Activated CD4-positive, alpha-beta memory T cell treated with anti-CD3 and anti-CD28 coated beads for 36 hours (primary cell): ENCODE measurements at regions not wholly inside any gene's neighbourhood (a gene's known extent, or its start where the extent isn't known, plus 50 kb on each side); places are given as distances from the start of the nearest gene placed in this dataset.
"Not testable (repeated sequence)": the region's sequence is repeated elsewhere in the genome, so short reads cannot be mapped to it uniquely, and the experiment has no call there.

Source experiments
- CTCF ChIA-PET: fragments of 350-600 bp; sonication (Branson Sonifier 250); formaldehyde crosslinking; loops from one replicate; lab custom pipeline; 2021; ENCODE audit warnings: antibody characterized with exemption, inconsistent platforms; lab: Charles Lee
- POLR2A ChIA-PET: fragments of 350-600 bp; sonication (Branson Sonifier 250); formaldehyde crosslinking; loops from one replicate; lab custom pipeline; 2021; ENCODE audit warnings: antibody characterized with exemption; lab: Charles Lee
- DNase-seq: peaks from one replicate; pipeline ENCODE4 v3.0.0-alpha.2; 2020
- H3K27ac Mint-ChIP-seq: one replicate; pipeline ENCODE4 v1.8.0; 2021; ENCODE audit warnings: mixed read lengths
- H3K27me3 Mint-ChIP-seq: one replicate; pipeline ENCODE4 v1.8.0; 2021; ENCODE audit warnings: mixed read lengths
- H3K36me3 Mint-ChIP-seq: one replicate; pipeline ENCODE4 v1.8.0; 2021; ENCODE audit warnings: mixed read lengths
- H3K4me1 Mint-ChIP-seq: one replicate; pipeline ENCODE4 v1.8.0; 2021; ENCODE audit warnings: low read depth, mixed read lengths
- H3K4me3 Mint-ChIP-seq: one replicate; pipeline ENCODE4 v1.8.0; 2021; ENCODE audit warnings: mild to moderate bottlenecking, mixed read lengths
- H3K9me3 Mint-ChIP-seq: one replicate; pipeline ENCODE4 v1.8.0; 2021; ENCODE audit warnings: mixed read lengths
- intact Hi-C: fragments of 100-400 bp; cut with micrococcal nuclease; formaldehyde crosslinking; loops from one replicate; pipeline ENCODE4 v1.15.1; 2023

- intact Hi-C loops, result no loop called here
- H3K4me3 Mint-ChIP-seq, result no peak overlapping the region
- DNase-seq, result no peak
- no peaks in the 10 kb centered on the region for H3K36me3 Mint-ChIP-seq
- H3K9me3 Mint-ChIP-seq, result no peaks in the 10 kb centered on the region
- ChIA-PET CTCF (no interaction called here), POLR2A (no interaction called here)
- H3K27ac Mint-ChIP-seq, result no peak overlapping the region
- peaks cover 12% of the 10 kb centered on the region for H3K4me1 Mint-ChIP-seq
- no peaks in the 10 kb centered on the region for H3K27me3 Mint-ChIP-seq
Measured at GRCh38 chr11:72525466-72525865, 91.1 kb upstream of the CLPB start.

GRCh38 chr11:72524711-72525110 is 90.4 kb upstream of the CLPB start:
- H3K4me3 Mint-ChIP-seq, result no peak overlapping the region
- H3K4me1 Mint-ChIP-seq, result peaks cover 19% of the 10 kb centered on the region
- H3K27ac Mint-ChIP-seq, result no peak overlapping the region
- intact Hi-C loops, result no loop called here
- no peaks in the 10 kb centered on the region for H3K36me3 Mint-ChIP-seq
- H3K9me3 Mint-ChIP-seq, result no peaks in the 10 kb centered on the region
- CTCF ChIA-PET, result interaction anchor here (1.2 kb wide), 1 partner anchor 54 kb away, joined by 6 read pairs; no protein-coding TSS in a partner anchor
- POLR2A ChIA-PET, result no interaction called here
- H3K27me3 Mint-ChIP-seq, result no peaks in the 10 kb centered on the region
- DNase-seq, result no peak

- H3K9me3 Mint-ChIP-seq, result no peaks in the 10 kb centered on the region
- H3K4me3 Mint-ChIP-seq, result no peak overlapping the region
- POLR2A ChIA-PET, result interaction anchor here (0.5 kb wide), 1 partner anchor 618 kb away, joined by 3 read pairs; the partner anchor contains the start of gene FCHSD2
- DNase-seq, result no peak
- H3K27ac Mint-ChIP-seq, result no peak overlapping the region
- H3K4me1 Mint-ChIP-seq, result peaks cover 26% of the 10 kb centered on the region
- no peaks in the 10 kb centered on the region for H3K36me3 Mint-ChIP-seq
- intact Hi-C loops, result no loop called here
- H3K27me3 Mint-ChIP-seq, result no peaks in the 10 kb centered on the region
- CTCF ChIA-PET, result interaction anchor here (1.2 kb wide), 1 partner anchor 53 kb away, joined by 6 read pairs; no protein-coding TSS in a partner anchor
Measured at GRCh38 chr11:72523991-72524390, 89.7 kb upstream of the CLPB start.

- peaks cover 24% of the 10 kb centered on the region for H3K4me1 Mint-ChIP-seq
- intact Hi-C loops, result no loop called here
- no peak overlapping the region for H3K4me3 Mint-ChIP-seq
- no peak for DNase-seq
- ChIA-PET POLR2A (no interaction called here), CTCF (no interaction called here)
- H3K36me3 Mint-ChIP-seq, result no peaks in the 10 kb centered on the region
- H3K27me3 Mint-ChIP-seq, result no peaks in the 10 kb centered on the region
- H3K9me3 Mint-ChIP-seq, result no peaks in the 10 kb centered on the region
- no peak overlapping the region for H3K27ac Mint-ChIP-seq
Measured at GRCh38 chr11:72522186-72522585, 87.9 kb upstream of the CLPB start.

GRCh38 chr11:72521664-72522063 is 87.3 kb upstream of the CLPB start:
- intact Hi-C loops, result no loop called here
- Mint-ChIP-seq H3K27me3 (no peaks in the 10 kb centered on the region), H3K4me1 (peaks cover 24% of the 10 kb centered on the region), H3K27ac (no peak overlapping the region), H3K9me3 (no peaks in the 10 kb centered on the region), H3K4me3 (no peak overlapping the region), H3K36me3 (no peaks in the 10 kb centered on the region)
- no peak for DNase-seq
- CTCF ChIA-PET, result no interaction called here
- POLR2A ChIA-PET, result no interaction called here

- no peaks in the 10 kb centered on the region for H3K27me3 Mint-ChIP-seq
- CTCF ChIA-PET, result interaction anchor here (0.5 to 1.6 kb wide), 3 partner anchors 49 to 338 kb away, joined by 3 to 5 read pairs (median 3); no protein-coding TSS in a partner anchor
- POLR2A ChIA-PET, result no interaction called here
- intact Hi-C loops, result no loop called here
- peaks cover 24% of the 10 kb centered on the region for H3K4me1 Mint-ChIP-seq
- H3K4me3 Mint-ChIP-seq, result no peak overlapping the region
- no peak for DNase-seq
- no peak overlapping the region for H3K27ac Mint-ChIP-seq
- H3K36me3 Mint-ChIP-seq, result no peaks in the 10 kb centered on the region
- no peaks in the 10 kb centered on the region for H3K9me3 Mint-ChIP-seq
Measured at GRCh38 chr11:72520815-72521214, 86.5 kb upstream of the CLPB start.

- POLR2A ChIA-PET, H3K27me3 Mint-ChIP-seq, H3K36me3 Mint-ChIP-seq, intact Hi-C loops, DNase-seq, H3K9me3 Mint-ChIP-seq: not testable (repeated sequence)
- Mint-ChIP-seq H3K4me1 (peaks cover 24% of the 10 kb centered on the region), H3K4me3 (peak overlapping the region; percentile 61), H3K27ac (peak overlapping the region; percentile 62)
- CTCF ChIA-PET, result interaction anchor here (1.6 kb wide), 1 partner anchor 48 kb away, joined by 5 read pairs; no protein-coding TSS in a partner anchor
Measured at GRCh38 chr11:72519882-72520281, 85.6 kb upstream of the CLPB start.

GRCh38 chr11:72519220-72519881 is 85.0 kb upstream of the CLPB start:
- H3K4me1 Mint-ChIP-seq, result peaks cover 24% of the 10 kb centered on the region
- CTCF ChIA-PET, result interaction anchor here (0.6 kb wide), 1 partner anchor 48 kb away, joined by 4 read pairs; no protein-coding TSS in a partner anchor
- H3K4me3 Mint-ChIP-seq, result peak overlapping the region; percentile 61
- no peaks in the 10 kb centered on the region for H3K36me3 Mint-ChIP-seq
- H3K27me3 Mint-ChIP-seq, result no peaks in the 10 kb centered on the region
- POLR2A ChIA-PET, result no interaction called here
- peak overlapping the region; percentile 47 for H3K27ac Mint-ChIP-seq
- no peaks in the 10 kb centered on the region for H3K9me3 Mint-ChIP-seq
- peak; percentile 19 for DNase-seq
- intact Hi-C loops, result no loop called here

GRCh38 chr11:72514331-72514730 is 80.0 kb upstream of the CLPB start:
- peaks cover 4% of the 10 kb centered on the region for H3K4me1 Mint-ChIP-seq
- no peak overlapping the region for H3K4me3 Mint-ChIP-seq
- CTCF ChIA-PET, result no interaction called here
- H3K27me3 Mint-ChIP-seq, result no peaks in the 10 kb centered on the region
- H3K27ac Mint-ChIP-seq, result no peak overlapping the region
- H3K36me3 Mint-ChIP-seq, result peaks cover 9% of the 10 kb centered on the region
- DNase-seq, result no peak
- intact Hi-C loops, result no loop called here
- peaks cover 12% of the 10 kb centered on the region for H3K9me3 Mint-ChIP-seq
- POLR2A ChIA-PET, result no interaction called here

- DNase-seq, result no peak
- intact Hi-C loops, result no loop called here
- Mint-ChIP-seq H3K27me3 (no peaks in the 10 kb centered on the region), H3K9me3 (peaks cover 12% of the 10 kb centered on the region), H3K36me3 (peaks cover 9% of the 10 kb centered on the region), H3K27ac (no peak overlapping the region), H3K4me1 (no peaks in the 10 kb centered on the region), H3K4me3 (no peak overlapping the region)
- CTCF ChIA-PET, result no interaction called here
- POLR2A ChIA-PET, result no interaction called here
Measured at GRCh38 chr11:72513411-72513810, 79.1 kb upstream of the CLPB start.

GRCh38 chr11:72512956-72513355 is 78.6 kb upstream of the CLPB start:
- peaks cover 9% of the 10 kb centered on the region for H3K36me3 Mint-ChIP-seq
- no peak overlapping the region for H3K4me3 Mint-ChIP-seq
- H3K27ac Mint-ChIP-seq, result no peak overlapping the region
- intact Hi-C loops, result no loop called here
- peaks cover 12% of the 10 kb centered on the region for H3K9me3 Mint-ChIP-seq
- H3K4me1 Mint-ChIP-seq, result no peaks in the 10 kb centered on the region
- ChIA-PET POLR2A (no interaction called here), CTCF (no interaction called here)
- DNase-seq, result no peak
- no peaks in the 10 kb centered on the region for H3K27me3 Mint-ChIP-seq

- Mint-ChIP-seq H3K36me3 (peaks cover 9% of the 10 kb centered on the region), H3K27me3 (no peaks in the 10 kb centered on the region), H3K27ac (no peak overlapping the region), H3K9me3 (peaks cover 20% of the 10 kb centered on the region), H3K4me3 (no peak overlapping the region), H3K4me1 (no peaks in the 10 kb centered on the region)
- DNase-seq, result no peak
- intact Hi-C loops, result no loop called here
- POLR2A ChIA-PET, result interaction anchor here (0.8 kb wide), 1 partner anchor 70 kb away, joined by 5 read pairs; no protein-coding TSS in a partner anchor
- CTCF ChIA-PET, result interaction anchor here (1.0 to 1.8 kb wide), 2 partner anchors 77 to 172 kb away, joined by 3 read pairs; partner anchors contain the start of gene CLPB
Measured at GRCh38 chr11:72511393-72512047, 77.2 kb upstream of the CLPB start.
